SK-N-SH (cell line): ENCODE measurements at regions not wholly inside any gene's neighbourhood (a gene's known extent, or its start where the extent isn't known, plus 50 kb on each side); places are given as distances from the start of the nearest gene placed in this dataset.

Experiments used
- CTCF ChIA-PET: fragments of 300-600, 350-600 bp; formaldehyde crosslinking; extraction: SDS; loops from one replicate; lab custom pipeline; 2021; lab: Yijun Ruan, JAX
- POLR2A ChIA-PET: fragments of 350-600 bp; sonication (Branson Sonifier 250); formaldehyde crosslinking; extraction: SDS; loops from one replicate; lab custom pipeline; 2020; ENCODE audit warnings: antibody characterized with exemption, inconsistent platforms; lab: Yijun Ruan, JAX
- DNase-seq: peaks from one replicate; pipeline ENCODE4 v3.0.0; 2012
- H2AFZ ChIP-seq: fragments of 200-600 bp; sonication (generic); 2 replicates; pipeline ENCODE4 v1.8.1; 2016; ENCODE audit warnings: antibody characterized with exemption, mild to moderate bottlenecking, low read depth
- H3F3A ChIP-seq: fragments of 200-600 bp; sonication (generic); replicated peaks from 2 replicates; pipeline ENCODE3; 2016; ENCODE audit warnings: antibody characterized with exemption, mild to moderate bottlenecking; ENCODE audit not compliant: insufficient read depth
- H3K27ac ChIP-seq, 2 experiments: fragments of 200-500 bp in 1 of 2; fragments of 200-600 bp in 1 of 2; sonication (Bioruptor generic) in 1 of 2; sonication (generic), shearing (Covaris generic) in 1 of 2; 2 replicates each; pipeline versions ENCODE4 v1.5.1 to v1.6.1; 2014 to 2016; ENCODE audit warnings: low read depth in 2 of 2, inconsistent platforms in 1 of 2, low read length in 1 of 2, mild to moderate bottlenecking in 1 of 2, mixed read lengths in 1 of 2
- H3K27me3 ChIP-seq: fragments of 200-600 bp; sonication (generic), shearing (Covaris generic); 2 replicates; pipeline ENCODE4 v1.6.1; 2016; ENCODE audit warnings: mixed run types; ENCODE audit not compliant: insufficient read depth
- H3K36me3 ChIP-seq, 2 experiments: fragments of 200-500 bp in 1 of 2; fragments of 200-600 bp in 1 of 2; sonication (Bioruptor generic) in 1 of 2; sonication (generic) in 1 of 2; replicated peaks in 1 of 2; 2 replicates each; pipeline versions ENCODE3 to v1.5.1; 2014 to 2016; ENCODE audit warnings: low read length in 1 of 2, mild to moderate bottlenecking in 1 of 2; ENCODE audit not compliant: insufficient read depth in 2 of 2, control insufficient read depth in 1 of 2
- H3K4me1 ChIP-seq, 2 experiments: fragments of 200-500 bp in 1 of 2; fragments of 200-600 bp in 1 of 2; sonication (Bioruptor generic) in 1 of 2; sonication (generic), shearing (Covaris generic) in 1 of 2; 2 replicates each; pipeline versions ENCODE4 v1.5.1 to v1.6.1; 2014 to 2016; ENCODE audit warnings: low read depth in 1 of 2, low read length in 1 of 2, mixed run types in 1 of 2; ENCODE audit not compliant: insufficient read depth in 2 of 2, control insufficient read depth in 1 of 2
- H3K4me2 ChIP-seq: fragments of 200-600 bp; sonication (generic), shearing (Covaris generic); 2 replicates; pipeline ENCODE4 v1.6.1; 2017; ENCODE audit warnings: mixed run types
- H3K4me3 ChIP-seq, 2 experiments: fragments of 200-500 bp in 1 of 2; fragments of 200-600 bp in 1 of 2; sonication (Bioruptor generic) in 1 of 2; sonication (generic), shearing (Covaris generic) in 1 of 2; 2 replicates each; pipeline versions ENCODE4 v1.5.1 to v1.8.1; 2014 to 2016; ENCODE audit warnings: low read depth in 2 of 2, inconsistent platforms in 1 of 2, low read length in 1 of 2, mild to moderate bottlenecking in 1 of 2, mixed read lengths in 1 of 2, moderate library complexity in 1 of 2
- H3K79me2 ChIP-seq: fragments of 200-600 bp; sonication (generic); 2 replicates; pipeline ENCODE4 v1.8.1; 2017; ENCODE audit warnings: mild to moderate bottlenecking; ENCODE audit not compliant: insufficient read depth
- H3K9ac ChIP-seq: fragments of 200-600 bp; sonication (generic); 2 replicates; pipeline ENCODE4 v1.6.1; 2017; ENCODE audit warnings: mixed run types
- H3K9me2 ChIP-seq: fragments of 200-600 bp; sonication (generic); 2 replicates; pipeline ENCODE4 v1.6.1; 2017; ENCODE audit warnings: mixed run types
- H3K9me3 ChIP-seq: fragments of 200-600 bp; sonication (generic); 2 replicates; pipeline ENCODE4 v1.6.1; 2017; ENCODE audit warnings: mixed run types, mild to moderate bottlenecking, moderate library complexity
- H4K20me1 ChIP-seq: fragments of 200-600 bp; sonication (generic); 2 replicates; pipeline ENCODE4 v1.6.1; 2017; ENCODE audit warnings: mild to moderate bottlenecking, mixed run types; ENCODE audit not compliant: insufficient read depth
- CHD2 ChIP-seq: fragments of 150-350 bp; IDR thresholded peaks from 2 replicates; pipeline ENCODE4 v1.6.1; 2018; ENCODE audit warnings: low read length; ENCODE audit not compliant: partially characterized antibody
- ELF1 ChIP-seq: IDR thresholded peaks from 2 replicates; pipeline ENCODE4 v1.4.0; 2012
- EP300 ChIP-seq, 2 experiments: IDR thresholded peaks; 2 replicates each; pipeline versions ENCODE4 v1.4.0 to v1.6.1; 2012; ENCODE audit warnings: borderline replicate concordance in 1 of 2, low read depth in 1 of 2, low read length in 1 of 2
- EZH2phosphoT487 ChIP-seq: fragments of 200-600 bp; sonication (generic); IDR thresholded peaks from 2 replicates; pipeline ENCODE4 v1.6.1; 2017; ENCODE audit warnings: low read depth, mixed run types, mild to moderate bottlenecking, antibody characterized with exemption, moderate library complexity, borderline replicate concordance
- FOSL2 ChIP-seq: IDR thresholded peaks from 2 replicates; pipeline ENCODE4 v1.4.0; 2012; ENCODE audit warnings: low read depth, mild to moderate bottlenecking, moderate library complexity, borderline replicate concordance
- FOXJ3 ChIP-seq: sonication (generic); formaldehyde crosslinking; IDR thresholded peaks from 2 replicates; pipeline ENCODE4 v1.5.1; 2020; ENCODE audit warnings: mild to moderate bottlenecking, missing genetic modification reagents
- FOXM1 ChIP-seq: IDR thresholded peaks from 2 replicates; pipeline ENCODE4 v1.4.0; 2012; ENCODE audit warnings: low read depth, mild to moderate bottlenecking
- GATA2 ChIP-seq: sonication (generic); formaldehyde crosslinking; IDR thresholded peaks from 2 replicates; pipeline ENCODE4 v1.5.0; 2020; ENCODE audit warnings: mild to moderate bottlenecking, missing genetic modification reagents
- JUND ChIP-seq: IDR thresholded peaks from 2 replicates; pipeline ENCODE4 v1.4.0; 2012
- MEF2A ChIP-seq: IDR thresholded peaks from 2 replicates; pipeline ENCODE4 v1.4.0; 2012; ENCODE audit warnings: low read depth, borderline replicate concordance
- MXI1 ChIP-seq: IDR thresholded peaks from 2 replicates; pipeline ENCODE4 v1.6.1; 2012; ENCODE audit warnings: mild to moderate bottlenecking, low read depth, low read length, improper control_type of control experiment
- NFIC ChIP-seq: IDR thresholded peaks from 2 replicates; pipeline ENCODE4 v1.4.0; 2012; ENCODE audit warnings: borderline replicate concordance
- RAD21 ChIP-seq: IDR thresholded peaks from 2 replicates; pipeline ENCODE4 v1.6.1; 2012; ENCODE audit warnings: mild to moderate bottlenecking, low read length
- RFX5 ChIP-seq: IDR thresholded peaks from 2 replicates; pipeline ENCODE4 v1.6.1; 2012; ENCODE audit warnings: mild to moderate bottlenecking, improper control_type of control experiment, low read length
- RXRA ChIP-seq: IDR thresholded peaks from 2 replicates; pipeline ENCODE4 v1.4.0; 2012; ENCODE audit warnings: low read depth, mild to moderate bottlenecking, borderline replicate concordance
- SMC3 ChIP-seq: IDR thresholded peaks from 2 replicates; pipeline ENCODE4 v1.6.1; 2012; ENCODE audit warnings: low read depth, low read length, improper control_type of control experiment
- TCF12 ChIP-seq: IDR thresholded peaks from 2 replicates; pipeline ENCODE4 v1.4.0; 2012
- TEAD4 ChIP-seq: IDR thresholded peaks from 2 replicates; pipeline ENCODE4 v1.4.0; 2012; ENCODE audit warnings: mild to moderate bottlenecking, borderline replicate concordance; ENCODE audit not compliant: insufficient read depth
- YY1 ChIP-seq: IDR thresholded peaks from 2 replicates; pipeline ENCODE4 v1.4.0; 2012; ENCODE audit warnings: low read depth, mild to moderate bottlenecking
- WGBS: methylation state at CpG from one replicate; pipeline ENCODE4 v1.1.6; 2017; ENCODE audit warnings: low lambda C conversion rate; 5-methylcytosine and 5-hydroxymethylcytosine counted together
- TF ChIP-seq, protein P1 (sequence below): IDR thresholded peaks from 2 replicates; pipeline ENCODE4 v1.4.0; 2012; ENCODE audit warnings: low read depth, borderline replicate concordance
- TF ChIP-seq, protein P2 (sequence below): fragments of 150-350 bp; IDR thresholded peaks from 2 replicates; pipeline ENCODE4 v1.6.1; 2017; ENCODE audit warnings: antibody characterized with exemption, low read length, low read depth, borderline replicate concordance

DNA sequence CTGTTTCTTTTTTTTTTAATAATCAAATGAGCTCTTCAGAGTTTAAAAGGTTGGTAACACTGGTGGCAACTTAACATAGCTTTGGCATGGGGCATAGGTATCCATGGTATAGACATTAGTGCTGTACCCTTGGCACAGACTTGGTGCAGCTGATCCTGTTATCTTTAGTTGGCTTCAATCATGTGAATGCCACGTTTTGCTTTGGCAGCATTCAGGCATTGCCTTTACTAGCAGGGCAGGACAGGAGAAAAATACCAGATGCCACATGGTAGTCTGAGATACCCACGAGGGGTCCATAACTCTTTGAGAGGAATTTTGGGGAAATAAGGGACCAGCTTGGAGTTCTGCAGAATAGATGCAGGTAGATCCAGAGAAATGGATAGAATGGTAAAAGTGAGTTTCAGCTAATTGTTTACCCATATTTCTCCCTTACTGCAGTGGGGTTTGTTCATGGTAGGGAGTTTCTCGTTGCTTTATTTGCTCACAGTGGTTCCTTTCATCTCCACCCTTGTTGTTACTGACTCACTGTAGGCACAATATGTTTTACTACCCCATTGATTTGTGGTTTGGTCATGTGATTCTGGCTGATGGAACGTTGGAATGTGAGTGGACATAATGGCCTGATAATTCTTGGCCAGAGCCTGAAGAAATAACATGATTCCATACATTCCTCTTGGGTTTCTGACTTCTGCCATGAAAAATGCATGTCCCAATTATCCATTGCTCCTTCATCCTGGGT lies 342.7 kb downstream of the GLUD2 start:
- Histone ChIP-seq H3K4me3 (no peak overlapping the region), H2AFZ (no peak overlapping the region), H3K4me1 (no peaks in the 10 kb centered on the region), H3K36me3 (no peaks in the 10 kb centered on the region), H3K9ac (no peak overlapping the region), H3K9me3 (no peaks in the 10 kb centered on the region), H3K27ac (no peak overlapping the region), H3K27me3 (no peaks in the 10 kb centered on the region), H3K9me2 (no peaks in the 10 kb centered on the region), H3K4me2 (no peak overlapping the region), H3K79me2 (no peaks in the 10 kb centered on the region), H4K20me1 (no peaks in the 10 kb centered on the region), H3F3A (no peaks in the 10 kb centered on the region)
- ChIA-PET CTCF (interaction anchor here (1.1 kb wide), 1 partner anchor 198 kb away, joined by 3 read pairs; no protein-coding TSS in a partner anchor), POLR2A (no interaction called here)
- TF ChIP-seq FOXM1 (no peak), TCF12 (no peak)
- DNase-seq = no peak
- 2% methylated on average over 4 of the region's 4 CpGs for WGBS

DNA sequence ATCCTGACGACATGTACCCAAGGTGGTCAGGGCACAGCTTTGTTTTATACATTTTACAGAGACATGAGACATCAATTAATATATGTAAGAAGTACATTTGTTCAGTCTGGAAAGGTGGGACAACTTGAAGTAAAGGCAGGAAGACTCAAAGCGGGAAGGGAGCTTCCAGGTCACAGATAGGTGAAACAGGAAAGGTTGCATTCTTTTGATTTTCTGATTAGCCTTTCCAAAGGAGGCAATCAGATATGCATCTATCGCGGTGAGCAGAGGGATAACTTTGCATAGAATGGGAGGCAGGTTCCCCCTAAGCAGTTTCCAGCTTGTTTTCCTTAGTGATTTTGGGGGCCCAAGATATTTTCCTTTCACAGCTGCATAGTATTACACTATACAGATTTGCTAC lies 358.4 kb downstream of the GLUD2 start:
- no peaks in the 10 kb centered on the region for H3K36me3 ChIP-seq
- ChIA-PET POLR2A (no interaction called here), CTCF (no interaction called here)
- H3K9me2 ChIP-seq = no peaks in the 10 kb centered on the region
- H3K27me3 ChIP-seq = no peaks in the 10 kb centered on the region
- no peak overlapping the region for H2AFZ ChIP-seq
- 0% methylated on average over 4 of the region's 4 CpGs for WGBS
- no peaks in the 10 kb centered on the region for H4K20me1 ChIP-seq
- H3K27ac ChIP-seq = no peak overlapping the region
- no peaks in the 10 kb centered on the region for H3K79me2 ChIP-seq
- DNase-seq = no peak
- no peaks in the 10 kb centered on the region for H3K4me1 ChIP-seq
- H3F3A ChIP-seq = no peaks in the 10 kb centered on the region
- H3K9me3 ChIP-seq = no peaks in the 10 kb centered on the region
- H3K9ac ChIP-seq = no peak overlapping the region
- H3K4me3 ChIP-seq = peak overlapping the region in 1 of 2 experiments; percentile 3; a peak in 1 of 4 replicates
- no peak overlapping the region for H3K4me2 ChIP-seq
- TF ChIP-seq GATA2 (CRISPR knock-in tag) (no peak), MEF2A (no peak), RAD21 (no peak), NFIC (no peak), MXI1 (no peak), JUND (no peak), FOXM1 (no peak), ELF1 (no peak), FOXJ3 (CRISPR knock-in tag) (no peak), RXRA (no peak)

DNA sequence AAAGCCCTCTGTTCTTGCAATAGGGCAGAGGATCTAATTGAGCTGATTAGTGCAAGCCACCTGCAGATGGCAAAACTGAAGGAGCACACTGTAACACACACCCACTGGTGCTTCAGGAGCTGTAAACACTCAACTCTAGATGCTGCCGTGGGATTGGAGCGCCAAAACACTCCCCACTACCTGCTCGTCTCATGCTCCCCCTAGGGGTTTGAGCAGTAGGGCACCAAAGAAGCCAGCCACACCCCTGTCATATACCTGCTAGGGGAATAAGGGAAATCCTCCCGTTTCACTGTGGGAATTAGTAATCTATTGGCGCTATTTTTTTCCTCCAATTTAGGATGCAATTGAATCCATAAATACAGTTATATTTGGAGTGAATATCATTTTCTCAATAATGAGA lies 360.2 kb downstream of the GLUD2 start:
- POLR2A ChIA-PET = no interaction called here
- CTCF ChIA-PET = no interaction called here

More for the DNA sequence above, 360.2 kb downstream of the GLUD2 start:
- H3K4me1 ChIP-seq = no peaks in the 10 kb centered on the region
- no peak overlapping the region for H3K9ac ChIP-seq
- WGBS = 3% methylated on average over 3 of the region's 5 CpGs
- H3K27me3 ChIP-seq = no peaks in the 10 kb centered on the region
- no peaks in the 10 kb centered on the region for H3K9me3 ChIP-seq
- no peak overlapping the region for H3K27ac ChIP-seq
- TF ChIP-seq, protein P1, sequence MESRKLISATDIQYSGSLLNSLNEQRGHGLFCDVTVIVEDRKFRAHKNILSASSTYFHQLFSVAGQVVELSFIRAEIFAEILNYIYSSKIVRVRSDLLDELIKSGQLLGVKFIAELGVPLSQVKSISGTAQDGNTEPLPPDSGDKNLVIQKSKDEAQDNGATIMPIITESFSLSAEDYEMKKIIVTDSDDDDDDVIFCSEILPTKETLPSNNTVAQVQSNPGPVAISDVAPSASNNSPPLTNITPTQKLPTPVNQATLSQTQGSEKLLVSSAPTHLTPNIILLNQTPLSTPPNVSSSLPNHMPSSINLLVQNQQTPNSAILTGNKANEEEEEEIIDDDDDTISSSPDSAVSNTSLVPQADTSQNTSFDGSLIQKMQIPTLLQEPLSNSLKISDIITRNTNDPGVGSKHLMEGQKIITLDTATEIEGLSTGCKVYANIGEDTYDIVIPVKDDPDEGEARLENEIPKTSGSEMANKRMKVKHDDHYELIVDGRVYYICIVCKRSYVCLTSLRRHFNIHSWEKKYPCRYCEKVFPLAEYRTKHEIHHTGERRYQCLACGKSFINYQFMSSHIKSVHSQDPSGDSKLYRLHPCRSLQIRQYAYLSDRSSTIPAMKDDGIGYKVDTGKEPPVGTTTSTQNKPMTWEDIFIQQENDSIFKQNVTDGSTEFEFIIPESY = no peak
- TF ChIP-seq EP300 (IDR thresholded peaks at IDR 0.05; ENCODE audit: borderline replicate concordance in 1 of 2, low read depth in 1 of 2, low read length in 1 of 2) (no peak), CHD2 (no peak), EZH2phosphoT487 (no peak), RXRA (no peak), RFX5 (no peak), GATA2 (CRISPR knock-in tag) (no peak), FOXM1 (no peak), YY1 (no peak), MEF2A (no peak), FOSL2 (no peak), TEAD4 (no peak), FOXJ3 (CRISPR knock-in tag) (no peak), NFIC (no peak), SMC3 (no peak), TCF12 (no peak)
- TF ChIP-seq, protein P2, sequence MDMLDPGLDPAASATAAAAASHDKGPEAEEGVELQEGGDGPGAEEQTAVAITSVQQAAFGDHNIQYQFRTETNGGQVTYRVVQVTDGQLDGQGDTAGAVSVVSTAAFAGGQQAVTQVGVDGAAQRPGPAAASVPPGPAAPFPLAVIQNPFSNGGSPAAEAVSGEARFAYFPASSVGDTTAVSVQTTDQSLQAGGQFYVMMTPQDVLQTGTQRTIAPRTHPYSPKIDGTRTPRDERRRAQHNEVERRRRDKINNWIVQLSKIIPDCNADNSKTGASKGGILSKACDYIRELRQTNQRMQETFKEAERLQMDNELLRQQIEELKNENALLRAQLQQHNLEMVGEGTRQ = no peak
- no peaks in the 10 kb centered on the region for H3K79me2 ChIP-seq
- no peaks in the 10 kb centered on the region for H3K9me2 ChIP-seq
- no peaks in the 10 kb centered on the region for H4K20me1 ChIP-seq
- no peaks in the 10 kb centered on the region for H3K36me3 ChIP-seq
- no peak overlapping the region for H2AFZ ChIP-seq
- no peak overlapping the region for H3K4me3 ChIP-seq
- H3K4me2 ChIP-seq = no peak overlapping the region
- no peak for DNase-seq
- H3F3A ChIP-seq = no peaks in the 10 kb centered on the region
